ENCODE measurements at regions not wholly inside any gene's neighbourhood (a gene's known extent, or its start where the extent isn't known, plus 50 kb on each side); places are given as distances from the start of the nearest gene placed in this dataset.
A peak's percentile ranks its signal among the peaks of the same experiment; 100 is the strongest.
"Not testable (repeated sequence)": the region's sequence is repeated elsewhere in the genome, so short reads cannot be mapped to it uniquely, and the experiment has no call there.

DNA sequence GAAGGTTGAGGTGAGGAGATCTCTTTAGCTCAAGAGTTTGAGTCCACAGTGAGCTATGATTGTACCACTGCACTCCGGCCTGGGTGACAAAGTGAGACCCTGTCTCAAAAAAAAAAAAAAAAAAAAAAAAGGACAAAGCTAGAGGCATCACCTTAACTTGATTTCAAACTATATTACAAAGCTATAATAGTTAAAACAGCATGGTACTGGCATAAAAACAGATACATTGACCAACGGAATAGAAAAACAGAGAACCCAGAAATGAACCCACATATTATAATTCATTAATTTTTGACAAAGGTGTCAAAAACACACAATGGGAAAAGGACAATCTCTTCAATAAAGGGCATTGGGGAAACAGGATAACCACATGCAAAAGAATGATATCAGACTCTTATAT is 50.8 kb upstream of the MBOAT1 start:
- no peak for DNase-seq

DNA sequence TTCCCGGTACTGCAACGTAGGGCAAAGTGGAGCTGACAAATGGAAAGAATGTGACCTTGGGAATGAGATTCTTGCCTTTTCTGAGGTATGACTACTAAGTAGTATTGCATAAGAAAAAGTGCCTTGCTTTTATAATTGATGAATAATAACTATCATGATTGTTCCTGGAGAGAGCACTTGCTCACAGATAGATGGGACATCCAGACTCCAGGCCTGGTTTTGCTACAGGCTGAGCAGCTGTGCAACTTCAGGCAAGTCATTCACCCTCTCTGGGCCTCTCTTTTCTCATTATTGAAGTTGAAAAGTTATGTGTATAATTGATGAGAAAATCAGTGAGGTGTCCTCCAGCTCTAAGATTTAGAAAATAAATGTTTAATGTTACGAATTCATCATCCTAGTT is 53.6 kb upstream of the MBOAT1 start:
- no peak for DNase-seq

DNA sequence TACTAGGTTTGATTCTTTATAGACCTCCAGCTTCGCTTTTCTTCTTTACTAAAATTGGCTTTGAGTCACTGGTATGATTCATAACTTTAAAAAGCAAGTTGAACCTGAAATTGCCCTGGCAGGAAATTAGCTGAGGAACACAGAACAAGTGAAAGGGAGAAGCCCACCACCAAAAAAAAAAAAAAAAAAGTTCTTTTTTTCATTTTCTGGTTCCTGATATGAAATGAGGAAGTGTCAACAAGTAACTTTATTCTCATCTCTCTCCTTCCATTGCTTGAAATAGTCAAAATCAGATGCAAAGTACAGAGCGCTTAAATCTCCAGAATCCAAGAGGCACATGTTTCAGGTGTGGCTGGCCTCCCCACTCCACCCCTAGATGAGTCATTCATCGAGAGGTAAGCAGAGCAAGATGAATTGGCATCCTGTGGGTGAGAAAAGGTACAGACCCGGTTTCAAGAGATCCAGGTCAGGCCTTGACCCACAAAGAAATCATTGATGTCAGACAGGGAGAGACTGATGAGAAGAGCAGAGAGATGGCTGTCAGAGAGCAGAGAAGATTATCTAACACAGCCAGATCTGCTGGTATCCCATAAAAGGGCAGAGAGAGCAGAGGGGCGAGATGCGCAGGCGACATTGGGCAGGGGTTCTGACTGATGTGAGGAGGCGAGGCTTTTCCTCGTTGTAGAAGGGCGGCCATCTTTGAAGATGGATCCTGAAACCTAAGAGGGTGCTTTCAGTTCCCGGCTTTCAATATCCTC is 54.8 kb upstream of the MBOAT1 start:
- DNase-seq, result no peak

DNA sequence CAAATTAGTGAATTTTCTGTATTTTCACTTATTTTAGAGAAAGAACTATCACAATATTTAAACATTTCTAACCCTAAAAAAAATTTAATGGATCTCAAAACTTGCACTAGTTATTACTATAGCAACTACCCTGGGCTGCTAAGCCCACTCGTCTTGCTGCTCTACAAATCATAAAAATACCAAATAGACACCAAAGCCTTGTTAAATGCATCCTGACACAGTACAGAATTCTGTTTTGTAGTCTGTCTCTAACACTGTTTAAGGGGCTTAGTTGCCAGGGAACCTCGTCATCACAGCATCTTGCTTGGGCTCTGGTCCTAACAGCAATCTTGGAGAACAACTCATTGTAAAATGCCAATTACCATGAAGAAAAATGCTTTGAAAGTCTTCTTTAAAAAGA is 56.9 kb upstream of the MBOAT1 start:
- DNase-seq, result no peak

DNA sequence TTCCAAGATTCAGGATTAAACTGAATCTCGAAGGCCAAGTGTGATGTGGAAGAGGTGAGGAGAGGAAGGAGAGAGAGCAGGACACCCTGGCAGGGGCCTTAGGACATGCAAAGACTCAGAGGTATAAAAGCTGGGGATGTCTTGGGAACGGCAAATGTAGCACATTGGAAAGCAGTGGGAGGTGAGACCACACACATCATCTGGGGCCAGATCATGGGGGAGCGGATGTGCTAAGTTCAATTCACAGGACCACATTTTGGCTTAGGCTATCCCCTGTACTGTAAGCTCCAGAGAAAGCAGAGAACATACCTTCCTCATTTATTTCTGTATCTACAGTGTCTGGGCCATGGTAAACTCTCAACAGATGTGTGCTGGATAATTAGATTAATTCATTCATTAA is 59.5 kb upstream of the MBOAT1 start:
- no peak for DNase-seq

DNA sequence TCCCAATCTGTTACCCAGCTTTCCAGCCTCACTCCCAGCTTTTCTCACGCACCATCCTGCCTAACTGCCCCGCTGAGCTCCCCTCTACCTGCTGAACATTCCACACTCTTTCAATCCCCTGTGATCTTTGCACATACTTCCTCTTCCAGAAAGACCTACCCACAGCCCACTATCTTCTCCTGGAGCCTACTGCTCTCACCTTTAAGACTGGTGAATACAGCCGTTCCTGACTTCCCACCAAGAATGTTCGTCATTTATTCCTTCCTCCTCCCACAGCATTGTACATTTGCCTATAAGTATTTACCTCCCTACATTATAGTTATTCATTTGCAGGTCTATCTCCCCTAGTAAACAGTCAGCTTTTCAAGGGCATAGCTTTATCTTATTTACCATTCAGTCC is 61.9 kb upstream of the MBOAT1 start:
- no peak for DNase-seq

DNA sequence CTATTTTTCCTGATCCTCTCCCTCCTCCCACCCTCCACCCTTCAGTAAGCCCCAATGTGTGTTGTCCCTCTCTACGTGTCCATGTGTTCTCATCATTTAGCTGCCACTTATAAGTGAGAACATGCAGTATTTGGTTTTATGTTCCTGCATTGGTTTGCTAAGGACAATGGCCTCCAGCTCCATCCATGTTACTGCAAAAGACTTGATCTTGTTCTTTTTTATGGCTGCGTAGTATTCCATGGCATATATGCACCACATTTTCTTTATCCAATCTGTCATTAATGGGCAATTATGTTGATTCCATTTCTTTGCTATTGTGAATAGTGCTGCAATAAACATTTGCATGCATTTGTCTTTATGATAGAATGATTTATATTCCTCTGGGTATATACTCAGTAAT is 63.6 kb upstream of the MBOAT1 start:
- DNase-seq, result not testable (repeated sequence)

DNA sequence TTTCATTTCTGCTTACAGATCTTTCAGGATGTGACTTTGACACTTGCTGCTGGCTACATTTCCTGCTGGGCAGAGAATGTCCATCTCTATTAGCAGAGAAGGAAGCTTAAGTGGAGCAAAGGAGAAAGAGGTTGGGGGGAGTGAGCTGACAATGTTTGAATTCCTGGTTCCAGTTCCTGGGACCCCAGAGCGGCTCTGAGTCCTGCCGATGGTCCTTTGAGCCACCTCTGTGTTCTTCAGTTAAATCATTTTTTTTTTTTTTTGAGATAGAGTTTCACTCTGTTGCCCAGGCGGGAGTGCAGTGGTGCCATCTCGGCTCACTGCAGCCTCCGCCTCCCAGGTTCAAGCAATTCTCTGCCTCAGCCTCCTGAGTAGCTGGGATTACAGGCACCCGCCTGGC is 65.5 kb upstream of the MBOAT1 start:
- DNase-seq, result not testable (repeated sequence)

DNA sequence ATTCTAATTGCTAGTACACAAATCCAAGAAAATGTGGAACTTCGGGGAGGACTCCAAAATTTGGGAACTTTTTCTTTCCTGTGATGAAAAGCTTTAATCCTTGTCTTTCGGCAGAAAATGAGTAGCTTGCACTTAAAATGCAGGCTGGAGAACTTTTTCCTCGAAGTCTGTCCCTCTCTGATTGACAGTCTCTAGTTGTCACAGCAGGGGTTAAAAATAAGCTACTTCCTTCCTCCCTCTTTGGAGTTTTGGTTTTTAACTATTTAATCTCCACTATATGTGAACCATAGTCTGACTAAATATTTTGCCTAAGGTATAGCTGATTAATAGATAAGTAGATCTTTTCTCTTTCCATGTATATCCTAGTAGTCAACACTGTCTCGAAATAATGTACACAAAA is 66.8 kb upstream of the MBOAT1 start:
- no peak for DNase-seq

DNA sequence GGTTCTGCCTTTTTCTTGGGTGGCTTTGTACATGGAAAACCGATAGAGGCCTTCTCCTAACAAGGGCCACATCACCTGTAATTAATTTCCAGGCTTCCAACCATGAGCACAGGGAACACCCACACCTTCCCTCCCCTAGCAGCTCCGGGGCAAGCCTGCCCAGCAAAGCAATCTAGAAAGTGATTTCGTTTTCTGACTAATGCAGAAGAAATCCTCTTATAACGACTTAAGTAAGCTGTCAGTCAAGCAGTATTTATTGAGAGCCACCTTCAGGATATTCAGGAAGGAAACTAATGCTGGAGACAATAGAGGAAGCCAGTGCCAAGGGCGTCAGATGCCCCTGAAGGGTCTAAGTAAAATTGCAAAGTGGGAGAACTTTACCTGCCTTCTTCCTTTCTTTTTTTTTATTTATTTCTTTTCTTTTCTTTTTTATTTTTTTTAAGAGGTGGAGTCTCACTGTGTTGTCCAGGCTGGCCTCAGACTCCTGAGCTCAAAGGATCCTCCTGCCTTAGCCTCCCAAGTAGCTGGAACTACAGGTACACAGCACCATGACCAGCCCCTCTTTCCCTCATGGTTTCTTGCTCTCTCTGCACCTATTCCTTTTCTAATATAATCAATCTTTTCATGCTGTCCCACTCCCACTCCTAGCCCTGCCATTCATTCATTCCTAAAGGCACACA is 67.5 kb upstream of the MBOAT1 start:
- no peak for DNase-seq

DNA sequence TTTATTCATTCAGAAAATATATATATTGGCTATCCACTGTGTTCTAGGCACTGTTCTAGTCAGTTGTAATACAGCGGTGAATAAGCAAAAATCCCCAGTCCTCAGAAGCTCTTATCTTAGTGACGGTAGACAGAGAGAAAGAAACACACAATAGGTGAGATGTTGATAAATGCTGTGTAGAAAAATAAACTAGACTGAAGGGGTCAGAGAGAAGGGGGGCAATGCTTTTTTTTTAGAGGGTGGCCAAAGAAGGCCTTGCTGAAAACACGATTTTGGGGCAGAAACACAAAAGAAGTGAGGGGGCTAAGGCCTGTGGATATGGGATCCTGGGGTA is 68.0 kb upstream of the MBOAT1 start:
- no peak for DNase-seq

DNA sequence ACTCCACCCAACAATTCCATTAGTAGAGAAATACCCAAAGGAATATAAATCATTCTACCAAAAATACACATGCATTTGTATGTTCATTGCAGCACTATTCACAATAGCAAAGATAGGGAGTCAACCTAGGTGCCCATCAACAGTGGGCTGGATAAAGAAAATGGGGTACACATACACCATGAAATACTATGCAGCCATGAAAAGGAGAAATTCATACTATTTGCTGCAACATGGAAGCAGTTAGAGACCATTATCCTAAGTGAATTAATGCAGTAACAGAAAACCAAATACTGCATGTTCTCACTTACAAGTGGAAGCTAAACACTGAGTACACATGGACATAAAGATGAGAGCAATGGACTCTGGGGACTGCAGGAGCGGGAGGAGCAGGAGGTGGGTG is 72.4 kb upstream of the MBOAT1 start:
- no peak for DNase-seq

DNA sequence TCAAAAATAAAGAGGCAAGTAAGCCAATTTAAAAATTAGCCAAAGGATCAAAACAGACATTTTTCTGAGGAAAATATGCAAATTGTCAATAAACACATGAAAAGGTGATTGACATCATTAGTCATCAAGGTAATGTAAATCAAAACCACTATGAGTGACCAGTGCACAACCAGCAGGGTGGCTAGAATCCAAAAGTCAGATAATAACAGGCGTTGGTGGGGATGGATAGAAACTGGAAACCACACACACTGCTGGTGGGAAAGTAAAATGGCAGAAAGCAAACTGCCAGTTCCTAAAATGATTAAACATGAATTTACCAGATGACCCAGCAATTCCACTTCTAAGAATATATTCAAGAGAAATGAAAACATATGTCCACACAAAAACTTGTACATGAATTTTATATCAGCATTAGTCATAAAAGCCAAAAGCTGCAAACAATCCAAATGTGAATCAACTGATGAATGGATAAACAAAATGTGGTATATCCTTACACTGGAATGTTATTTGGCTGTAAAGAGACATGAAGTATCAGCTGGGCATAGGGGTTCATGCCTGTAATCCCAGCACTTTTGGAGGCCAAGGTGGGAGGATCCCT is 74.8 kb upstream of the MBOAT1 start:
- no peak for DNase-seq

DNA sequence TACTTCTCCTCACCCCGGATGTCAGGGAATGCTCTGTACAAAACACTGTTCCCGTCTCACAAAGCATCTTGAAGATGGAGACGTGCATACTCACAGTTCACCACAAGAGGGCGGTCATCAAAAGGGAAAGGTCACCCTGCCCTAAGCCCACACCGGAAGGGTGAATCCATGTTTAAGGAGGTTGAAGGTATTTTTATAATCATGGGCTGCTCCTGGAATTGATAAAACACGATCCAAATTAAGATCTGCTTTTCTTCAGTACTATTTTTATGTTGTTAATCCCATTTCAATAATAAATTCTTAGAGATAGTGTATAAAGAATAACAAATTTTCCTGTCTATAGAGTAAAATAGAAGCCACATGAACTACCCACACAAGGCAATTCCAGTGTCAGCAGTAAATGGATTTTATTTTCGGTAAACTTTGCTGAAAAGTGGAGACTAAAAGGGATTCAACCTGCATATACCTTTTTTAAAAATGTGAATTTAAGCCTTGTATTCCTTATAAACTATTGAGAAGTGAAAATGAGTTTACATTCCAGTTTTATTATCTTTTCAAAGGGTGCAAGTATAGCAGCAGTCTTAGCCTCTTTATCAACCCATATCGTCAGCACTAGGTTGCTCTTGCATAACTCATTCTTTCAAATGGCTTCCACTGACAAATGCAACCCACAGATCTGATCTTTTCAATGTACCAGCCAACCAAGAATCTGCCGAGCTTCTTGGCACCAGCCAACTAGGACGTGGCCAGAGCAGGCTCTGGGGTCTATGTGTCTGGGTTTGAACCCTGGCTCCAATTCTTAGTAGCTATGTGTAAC is 79.7 kb upstream of the MBOAT1 start:
- DNase-seq, result peak; percentile 84

DNA sequence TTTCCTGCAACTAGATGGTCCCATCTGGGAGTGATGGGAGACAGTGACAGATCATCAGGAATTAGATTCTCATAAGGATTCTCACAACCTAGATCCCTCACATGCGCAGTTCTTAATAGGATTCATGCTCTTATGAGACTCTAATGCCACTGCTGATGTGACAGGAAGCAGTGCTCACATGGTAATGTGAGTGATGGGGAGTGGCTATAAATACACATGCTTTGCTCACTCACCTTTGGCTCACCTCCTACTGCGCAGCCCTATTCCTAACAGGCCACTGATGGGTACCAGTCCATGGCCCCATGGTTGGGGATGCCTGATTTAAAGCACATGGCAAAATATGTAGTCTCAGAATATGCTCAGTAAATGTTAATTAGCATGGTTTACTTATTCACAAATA is 80.6 kb upstream of the MBOAT1 start:
- no peak for DNase-seq

DNA sequence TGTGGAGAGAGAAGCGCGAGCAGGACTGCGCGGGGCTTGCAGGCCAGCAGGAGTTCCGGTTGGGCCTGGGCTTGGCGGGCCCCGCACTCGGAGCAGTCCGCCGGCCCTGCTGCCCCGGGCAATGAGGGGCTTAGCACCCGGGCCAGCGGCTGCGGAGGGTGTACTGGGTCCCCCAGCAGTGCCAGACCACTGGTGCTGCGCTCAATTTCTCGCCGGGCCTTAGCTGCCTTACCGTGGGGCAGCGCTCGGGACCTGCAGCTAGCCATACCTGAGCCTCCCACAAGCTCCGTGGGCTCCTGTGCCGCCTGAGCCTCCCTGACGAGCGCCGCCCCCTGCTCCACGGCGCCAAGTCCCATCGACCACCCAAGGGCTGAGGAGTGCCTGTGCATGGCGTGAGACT is 89.0 kb upstream of the MBOAT1 start:
- no peak for DNase-seq

DNA sequence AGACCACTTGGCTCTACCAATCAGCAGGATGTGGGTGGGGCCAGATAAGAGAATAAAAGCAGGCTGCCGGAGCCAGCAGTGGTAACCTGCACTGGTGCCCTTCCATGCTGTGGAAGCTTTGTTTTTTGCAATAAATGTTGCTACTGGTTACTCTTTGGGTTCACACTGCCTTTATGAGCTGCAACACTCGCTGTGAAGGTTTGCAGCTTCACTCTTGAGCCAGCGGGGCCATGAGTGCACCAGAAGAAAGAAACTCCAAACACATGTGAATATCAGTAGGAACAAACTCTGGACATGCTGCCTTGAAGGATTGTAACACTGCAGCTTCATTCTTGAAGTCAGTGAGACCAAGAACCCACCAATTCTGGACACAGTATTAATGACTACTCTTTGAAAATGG is 89.9 kb upstream of the MBOAT1 start:
- DNase-seq, result no peak

DNA sequence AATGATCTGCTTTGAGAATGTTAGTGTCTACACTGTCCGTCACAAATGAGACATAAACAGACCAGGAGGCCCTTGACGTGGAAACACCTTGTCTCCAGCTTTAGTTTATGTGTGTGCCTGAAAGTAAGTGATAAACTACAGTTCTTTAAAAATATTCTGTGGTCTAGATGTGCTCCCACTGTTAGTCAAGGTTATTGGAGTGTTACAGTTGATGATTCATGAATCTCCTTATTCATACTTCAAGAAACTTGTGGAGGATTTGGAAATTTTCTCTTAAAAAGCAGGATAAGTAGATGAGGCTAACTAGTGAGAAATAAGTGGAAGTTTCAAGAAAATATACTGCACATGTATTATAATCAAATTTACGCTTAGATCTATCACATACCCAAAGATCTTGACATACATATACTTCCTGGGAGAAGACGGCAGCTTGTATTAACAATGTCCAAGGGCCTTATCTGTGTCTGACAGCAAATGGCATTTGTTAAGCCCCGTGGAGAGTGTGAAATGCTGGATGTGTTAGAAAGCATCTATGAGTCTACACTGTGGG is 90.5 kb upstream of the MBOAT1 start:
- no peak for DNase-seq

DNA sequence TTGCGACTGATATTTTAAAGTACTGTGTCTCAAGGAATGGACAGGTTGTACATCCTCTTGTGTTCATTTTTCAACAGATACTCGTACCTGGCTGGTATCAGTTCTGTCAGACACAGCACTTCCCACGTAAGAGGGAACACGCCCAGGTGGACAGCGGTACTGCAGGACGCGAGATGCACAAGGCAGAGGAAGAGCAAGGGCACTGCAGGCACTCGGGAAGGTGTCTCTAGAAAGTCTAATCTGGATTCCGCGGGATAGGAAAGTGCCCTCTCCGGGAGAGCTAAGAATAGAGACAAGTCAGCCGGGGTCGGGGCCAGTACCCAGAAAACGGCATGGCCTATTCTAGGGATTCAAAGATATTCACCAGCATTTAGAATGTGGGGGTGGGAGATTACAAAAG is 94.2 kb upstream of the MBOAT1 start:
- no peak for DNase-seq

DNA sequence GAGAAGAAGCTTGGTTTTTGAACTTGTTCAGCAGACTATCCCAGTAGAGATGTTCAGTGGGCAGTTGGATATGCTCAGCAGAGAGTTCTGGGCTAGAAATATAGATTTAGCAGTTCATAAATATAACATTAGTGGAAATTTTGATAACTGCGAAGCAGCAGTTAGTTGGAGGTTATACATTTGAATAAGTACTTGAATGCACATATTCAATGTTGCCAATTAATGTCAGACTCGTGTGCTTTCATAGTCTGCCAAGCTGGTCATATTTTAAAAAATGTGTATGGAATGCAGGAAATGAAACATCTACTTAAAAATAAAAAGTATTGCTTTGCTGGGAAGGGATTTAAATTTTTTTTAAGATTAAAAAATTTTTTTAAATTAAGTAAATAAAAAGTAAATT is 92.5 kb upstream of the E2F3 start:
- DNase-seq, result no peak

DNA sequence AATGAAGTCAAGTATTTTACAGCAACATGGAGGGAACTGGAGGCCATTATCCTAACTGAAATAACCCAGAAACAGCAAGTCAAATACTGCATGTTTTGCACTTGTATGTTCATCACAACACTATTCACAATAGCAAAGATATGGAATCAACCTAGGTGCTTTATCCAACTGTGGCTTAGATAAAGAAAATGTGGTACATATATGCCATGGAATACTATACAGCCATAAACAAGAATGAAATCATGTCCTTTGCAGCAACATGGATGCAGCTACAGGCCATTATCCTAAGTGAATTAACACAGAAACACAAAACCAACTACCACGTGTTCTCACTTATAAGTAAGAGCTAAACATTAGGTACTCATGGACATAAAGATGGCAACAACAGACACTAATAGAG is 91.5 kb upstream of the E2F3 start:
- DNase-seq, result no peak

DNA sequence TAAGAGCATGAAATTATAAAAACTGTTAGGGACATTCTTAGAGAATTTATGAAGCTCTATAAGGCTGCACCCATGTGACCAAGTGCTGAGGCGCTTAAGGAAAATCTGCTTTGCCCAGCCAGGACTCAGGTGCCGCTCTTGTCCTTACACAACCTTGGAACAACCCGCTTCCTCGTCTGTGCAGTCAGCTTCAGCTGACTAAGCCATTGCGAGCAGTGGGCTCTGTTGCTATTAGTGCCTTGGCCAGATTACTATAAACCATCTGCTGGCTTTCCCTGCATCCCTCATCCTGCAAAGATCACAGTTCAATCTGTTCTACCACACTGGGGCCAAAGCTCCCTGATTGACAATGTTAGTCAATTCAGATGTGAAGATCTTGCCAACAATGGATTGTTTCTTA is 89.1 kb upstream of the E2F3 start:
- peak; percentile 83 for DNase-seq

DNA sequence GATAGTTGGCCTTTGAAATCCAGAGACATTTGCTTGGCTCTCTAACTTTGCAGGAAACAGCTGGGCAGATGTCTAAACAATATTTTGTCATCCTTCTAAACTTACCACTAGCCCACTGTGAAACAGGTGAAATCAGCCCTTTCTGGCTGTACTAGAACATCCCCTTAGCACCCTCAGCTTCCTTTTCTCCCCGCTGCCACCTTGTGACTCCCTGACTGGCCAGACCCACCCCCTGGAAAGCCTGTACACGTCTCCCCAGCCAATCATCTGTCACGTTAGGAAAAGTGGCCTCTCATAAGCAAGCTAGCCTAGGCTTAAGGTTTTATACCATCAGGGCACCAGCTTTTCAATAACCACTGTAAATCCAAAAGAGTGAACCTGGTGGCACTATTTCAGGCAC is 88.6 kb upstream of the E2F3 start:
- peak; percentile 73 for DNase-seq
